Heart left ventricle (tissue), 16 donors: ENCODE measurements at regions not wholly inside any gene's neighbourhood (a gene's known extent, or its start where the extent isn't known, plus 50 kb on each side); places are given as distances from the start of the nearest gene placed in this dataset.

Experiments used
- ATAC-seq, 4 donors: fragments of 200-7000 bp; cut with Tn5 transposase; one replicate each; pipeline ENCODE4 v1.9.1; 2020 to 2022; ENCODE audit warnings: moderate library complexity in 4 of 4, mild to moderate bottlenecking in 3 of 4, moderate number of reproducible peaks in 1 of 4
- DNase-seq, 5 donors: peaks; one replicate each; pipeline ENCODE4 v3.0.0-alpha.2; 2020
- H3K27ac ChIP-seq, 12 donors: fragments of 200-600 bp; sonication (generic) in 4 of 12; one replicate each; pipeline versions ENCODE4 v1.5.0 to v1.8.0; 2016 to 2022; ENCODE audit warnings: mild to moderate bottlenecking in 2 of 12
- H3K27me3 ChIP-seq, 9 donors: fragments of 200-600 bp; sonication (generic) in 2 of 9; one replicate each; pipeline versions ENCODE4 v1.5.1 to v1.8.0; 2016 to 2022; ENCODE audit warnings: mild to moderate bottlenecking in 3 of 9
- H3K36me3 ChIP-seq, 9 donors: fragments of 200-600 bp; sonication (generic) in 2 of 9; one replicate each; pipeline versions ENCODE4 v1.5.0 to v1.8.0; 2018 to 2022; ENCODE audit warnings: mild to moderate bottlenecking in 2 of 9
- H3K4me1 ChIP-seq, 12 donors: fragments of 200-600 bp; sonication (generic) in 4 of 12; one replicate each; pipeline versions ENCODE4 v1.5.0 to v1.8.0; 2016 to 2022; ENCODE audit warnings: mild to moderate bottlenecking in 3 of 12
- H3K4me3 ChIP-seq, 12 donors: fragments of 200-600 bp; sonication (generic) in 4 of 12; one replicate each; pipeline versions ENCODE4 v1.5.0 to v1.8.0; 2017 to 2022; ENCODE audit warnings: mild to moderate bottlenecking in 9 of 12, moderate library complexity in 4 of 12
- H3K9me3 ChIP-seq, 12 donors: fragments of 200-600 bp; sonication (generic) in 4 of 12; one replicate each; pipeline versions ENCODE4 v1.5.0 to v1.8.0; 2016 to 2022; ENCODE audit warnings: mild to moderate bottlenecking in 1 of 12
- POLR2A ChIP-seq, 2 donors: fragments of 450-650 bp; IDR thresholded peaks; one replicate each; pipeline ENCODE4 v1.6.1; 2017; ENCODE audit warnings: antibody characterized with exemption in 2 of 2, mild to moderate bottlenecking in 2 of 2, moderate library complexity in 2 of 2
- WGBS, 4 donors: extraction: QIAGEN DNeasy Blood & Tissue Kit in 2 of 4; methylation state at CpG; one replicate each; pipeline versions ENCODE4 v1.1.5 to v1.1.7; 2013 to 2018; 5-methylcytosine and 5-hydroxymethylcytosine counted together
- intact Hi-C, 10 donors: fragments of 100-400 bp; cut with DNase I; formaldehyde crosslinking; loops; one replicate each; pipeline versions ENCODE4 v1.11.1 to v1.14.2; 2022
- TF ChIP-seq, protein P1 (sequence below), 12 donors: fragments of 200-600 bp; sonication (generic) in 4 of 12; IDR thresholded peaks; one replicate each; pipeline versions ENCODE4 v1.5.0 to v1.8.0; 2018 to 2022; ENCODE audit warnings: antibody characterized with exemption in 12 of 12, mild to moderate bottlenecking in 5 of 12
- donor health status: ischemic (EF 13 %, LVEDD 7.1; RV severe dilation, severe dysfunction).
- donor health status: healthy with polysubstance abuse.
- donor health status: DM: no; HTN: yes; CAD: no.
- donor health status: DM: no; HTN: no; CAD: no.
- donor health status: ischemic (EF 25% LVEDD 6.9; RV normal size, moderate dysfunction).
- donor health status: ischemic (EF 25% LVEDD 5.7; RV mildly dilated, moderate dysfunction).
- donor health status: healthy.
- donor health status: DM: yes; HTN: yes; CAD: no.
- donor health status: ischemic (EF 35%, LVEDD 5.7; RV mildly dilated, moderate dysfunction).
- donor health status: nonischemic (EF 11% LVEDD 7.7; RV severe dilation, severe dysfunction).
- donor health status: DM: yes; HTN: yes; CAD: no.
- donor health status: PGD.
- donor health status: ischemic (EF 29% LVEDD 5.4; RV normal size, mild dysfunction).
- donor health status: nonischemic (EF 23%, LVEDD 6.1; RV moderate dilation, normal function).

DNA sequence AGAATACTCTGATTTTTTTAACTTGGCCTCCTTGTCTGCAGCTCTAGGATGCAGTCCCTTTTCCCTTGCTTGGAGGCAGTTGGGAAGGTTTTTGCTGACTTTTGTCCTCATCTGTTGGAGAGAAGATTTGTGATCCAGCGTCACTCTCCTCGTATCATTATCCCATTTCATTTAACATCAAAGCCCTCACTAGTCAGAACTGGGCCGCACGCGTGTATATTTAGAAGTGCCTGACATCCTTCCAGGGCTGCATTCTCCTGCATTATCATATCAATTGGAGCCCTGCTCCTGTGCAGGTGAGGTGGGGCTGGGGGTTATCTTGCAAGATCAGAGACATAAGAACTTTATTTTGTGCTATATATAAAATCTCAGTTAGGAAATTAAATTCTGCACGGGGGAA lies 435.1 kb upstream of the HS6ST1 start:
- 15 to 22% (median 18%) methylated on average over 6 of the region's 6 CpGs for WGBS, 4 donors
- no peak for DNase-seq
- intact Hi-C loops: loop anchor here in 3 of 10 donors (2.0 to 10.0 kb wide), 3 partner anchors 17 to 431 kb away; no protein-coding TSS in a partner anchor

DNA sequence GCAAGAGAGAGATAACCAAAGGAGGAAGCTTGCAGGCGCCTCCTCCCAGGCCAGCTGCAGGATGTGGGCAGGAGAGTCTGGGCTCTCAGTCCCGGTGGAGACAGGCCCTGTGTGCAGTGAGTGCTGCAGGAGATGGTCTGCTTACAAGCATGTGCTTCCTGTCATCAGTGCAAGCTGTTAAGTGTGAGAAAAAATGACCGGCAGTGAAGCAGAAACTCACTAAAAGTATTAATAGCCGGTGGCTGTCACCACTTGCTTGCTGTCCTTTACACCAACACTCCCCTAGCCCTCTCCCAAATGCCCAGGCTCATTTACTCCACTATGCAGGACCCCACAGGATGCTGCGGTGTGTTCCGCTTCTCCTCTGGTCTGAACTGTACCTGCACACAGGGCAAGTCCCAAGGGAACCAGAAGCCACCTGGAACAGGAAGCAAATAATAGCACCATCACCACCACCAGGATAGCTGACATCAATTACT lies 435.6 kb upstream of the HS6ST1 start:
- H3K36me3 ChIP-seq: no peaks in the 10 kb centered on the region
- intact Hi-C loops: loop anchor here in 3 of 10 donors (5.0 to 10.0 kb wide), 2 partner anchors 429 to 432 kb away; no protein-coding TSS in a partner anchor
- 8 to 17% (median 10%) methylated on average over 6 of the region's 6 CpGs for WGBS, 4 donors
- DNase-seq: peak in 4 of 5 donors; percentile 63 to 82 (median 74)
- ATAC-seq: peak; percentile 78 to 91 (median 86)
- TF ChIP-seq, protein P1, sequence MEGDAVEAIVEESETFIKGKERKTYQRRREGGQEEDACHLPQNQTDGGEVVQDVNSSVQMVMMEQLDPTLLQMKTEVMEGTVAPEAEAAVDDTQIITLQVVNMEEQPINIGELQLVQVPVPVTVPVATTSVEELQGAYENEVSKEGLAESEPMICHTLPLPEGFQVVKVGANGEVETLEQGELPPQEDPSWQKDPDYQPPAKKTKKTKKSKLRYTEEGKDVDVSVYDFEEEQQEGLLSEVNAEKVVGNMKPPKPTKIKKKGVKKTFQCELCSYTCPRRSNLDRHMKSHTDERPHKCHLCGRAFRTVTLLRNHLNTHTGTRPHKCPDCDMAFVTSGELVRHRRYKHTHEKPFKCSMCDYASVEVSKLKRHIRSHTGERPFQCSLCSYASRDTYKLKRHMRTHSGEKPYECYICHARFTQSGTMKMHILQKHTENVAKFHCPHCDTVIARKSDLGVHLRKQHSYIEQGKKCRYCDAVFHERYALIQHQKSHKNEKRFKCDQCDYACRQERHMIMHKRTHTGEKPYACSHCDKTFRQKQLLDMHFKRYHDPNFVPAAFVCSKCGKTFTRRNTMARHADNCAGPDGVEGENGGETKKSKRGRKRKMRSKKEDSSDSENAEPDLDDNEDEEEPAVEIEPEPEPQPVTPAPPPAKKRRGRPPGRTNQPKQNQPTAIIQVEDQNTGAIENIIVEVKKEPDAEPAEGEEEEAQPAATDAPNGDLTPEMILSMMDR (IDR thresholded peaks at IDR 0.05): no peak
- no peak for TF ChIP-seq POLR2A (IDR thresholded peaks at IDR 0.05)
- peak overlapping the region in 2 of 12 donors; percentile 39 to 58 for H3K27ac ChIP-seq
- H3K9me3 ChIP-seq: no peaks in the 10 kb centered on the region
- H3K4me1 ChIP-seq: peaks cover 0 to 36% (median 22%) of the 10 kb centered on the region in 12 donors
- H3K4me3 ChIP-seq: no peak overlapping the region
- H3K27me3 ChIP-seq: peaks cover 0 to 8% (median 0%) of the 10 kb centered on the region in 9 donors

More for the DNA sequence above, 435.1 kb upstream of the HS6ST1 start:
- TF ChIP-seq POLR2A (IDR thresholded peaks at IDR 0.05): no peak
- TF ChIP-seq, protein P1 (IDR thresholded peaks at IDR 0.05): no peak
- Histone ChIP-seq H3K27me3 (peaks cover 0 to 8% (median 0%) of the 10 kb centered on the region in 9 donors), H3K4me1 (peaks cover 0 to 36% (median 22%) of the 10 kb centered on the region in 12 donors), H3K27ac (peak overlapping the region in 3 of 12 donors; percentile 18 to 58 (median 39)), H3K9me3 (no peaks in the 10 kb centered on the region), H3K36me3 (no peaks in the 10 kb centered on the region), H3K4me3 (no peak overlapping the region)
- ATAC-seq: no peak

DNA sequence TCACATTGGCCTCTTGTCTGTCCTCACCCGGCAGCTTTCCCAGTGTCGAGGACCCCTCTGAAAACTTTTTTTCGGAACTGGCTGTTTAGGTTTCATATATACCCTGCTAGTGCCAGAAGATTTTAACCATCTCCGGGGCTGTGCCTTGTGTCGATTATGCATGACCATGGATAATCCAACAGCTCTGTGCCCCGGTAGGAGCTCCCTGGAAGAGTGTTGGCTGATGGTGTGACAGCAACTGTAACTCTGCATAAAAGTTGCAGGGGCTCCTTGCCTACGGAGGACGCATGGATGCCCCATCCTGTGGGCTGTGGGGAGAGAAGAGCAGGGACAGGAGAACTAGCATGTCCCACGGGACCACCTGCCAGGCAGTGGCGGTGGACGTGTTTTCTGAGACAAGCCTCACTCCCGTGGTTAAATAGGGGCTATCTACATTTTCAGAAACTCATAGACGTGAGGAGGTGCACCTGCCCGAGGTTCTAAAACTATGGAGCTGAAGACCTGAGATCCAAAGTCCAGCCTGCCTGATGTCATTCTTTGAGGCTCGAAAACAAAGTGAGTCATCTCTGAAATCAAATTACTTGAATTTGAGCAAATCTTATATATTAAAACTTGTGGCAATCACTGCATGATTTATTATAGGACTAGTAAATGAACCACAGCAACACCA lies 437.2 kb upstream of the HS6ST1 start:
- TF ChIP-seq, protein P1 (IDR thresholded peaks at IDR 0.05): peak in 1 of 12 donors; percentile 5
- no peak for TF ChIP-seq POLR2A (IDR thresholded peaks at IDR 0.05)
- no peak for DNase-seq
- Histone ChIP-seq H3K4me3 (no peak overlapping the region), H3K4me1 (peaks cover 0 to 35% (median 22%) of the 10 kb centered on the region in 12 donors), H3K36me3 (no peaks in the 10 kb centered on the region), H3K27me3 (peaks cover 0 to 8% (median 0%) of the 10 kb centered on the region in 9 donors), H3K27ac (no peak overlapping the region), H3K9me3 (no peaks in the 10 kb centered on the region)
- WGBS, 4 donors: 59 to 70% (median 63%) methylated on average over 13 to 15 of the region's 15 CpGs
- no peak for ATAC-seq
- intact Hi-C loops: loop anchor here in 2 of 10 donors (10.0 kb wide), 1 partner anchor 431 kb away; no protein-coding TSS in a partner anchor

DNA sequence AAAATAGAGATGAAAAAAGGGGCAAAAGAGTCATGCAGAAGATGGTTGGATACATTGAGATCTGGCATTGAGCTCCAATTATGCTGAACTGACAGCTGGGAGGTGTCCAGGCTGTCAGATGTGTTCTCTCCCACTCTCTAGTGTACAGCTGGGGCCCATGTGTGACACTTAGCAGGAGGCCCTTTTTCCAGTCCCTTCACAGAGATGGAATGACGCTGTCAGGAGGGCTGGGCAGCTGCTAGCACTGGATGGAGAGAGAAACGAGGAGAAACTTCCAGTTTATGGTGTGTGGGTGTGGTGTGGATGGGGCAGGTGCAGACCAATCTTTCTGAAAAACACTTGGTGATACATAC lies 437.7 kb upstream of the HS6ST1 start:
- ATAC-seq (peak; percentile 40 to 84 (median 60)), DNase-seq (peak in 1 of 5 donors; percentile 57)
- H3K27ac ChIP-seq: no peak overlapping the region
- 17 to 31% (median 27%) methylated on average over 2 of the region's 2 CpGs for WGBS, 4 donors
- no peak overlapping the region for H3K4me3 ChIP-seq
- H3K9me3 ChIP-seq: no peaks in the 10 kb centered on the region
- intact Hi-C loops: loop anchor here in 2 of 10 donors (10.0 kb wide), 1 partner anchor 432 kb away; no protein-coding TSS in a partner anchor
- no peaks in the 10 kb centered on the region for H3K36me3 ChIP-seq
- H3K27me3 ChIP-seq: peaks cover 0 to 8% (median 0%) of the 10 kb centered on the region in 9 donors
- TF ChIP-seq POLR2A (IDR thresholded peaks at IDR 0.05): no peak
- TF ChIP-seq, protein P1 (IDR thresholded peaks at IDR 0.05): no peak
- peaks cover 0 to 35% (median 22%) of the 10 kb centered on the region in 12 donors for H3K4me1 ChIP-seq
